SU-DHL-6 (cell line): ENCODE measurements at regions not wholly inside any gene's neighbourhood (a gene's known extent, or its start where the extent isn't known, plus 50 kb on each side); places are given as distances from the start of the nearest gene placed in this dataset.
"Not testable (repeated sequence)": the region's sequence is repeated elsewhere in the genome, so short reads cannot be mapped to it uniquely, and the experiment has no call there.

Experiments used
- H2AFZ ChIP-seq: fragments of 200-600 bp; sonication (generic); 2 replicates; pipeline ENCODE4 v1.6.1; 2014; ENCODE audit warnings: low read depth, mild to moderate bottlenecking, moderate library complexity, mixed read lengths, antibody characterized with exemption, low read length; ENCODE audit not compliant: severe bottlenecking
- H3F3A ChIP-seq: fragments of 200-600 bp; shearing (Covaris generic); 2 replicates; pipeline ENCODE4 v1.6.0; 2016; ENCODE audit warnings: antibody characterized with exemption, mild to moderate bottlenecking; ENCODE audit not compliant: insufficient read depth
- H3K27ac ChIP-seq: fragments of 200-600 bp; sonication (generic); 2 replicates; pipeline ENCODE4 v1.5.1; 2016; ENCODE audit warnings: low read depth, mild to moderate bottlenecking, low read length, moderate library complexity, mixed read lengths
- H3K27me3 ChIP-seq: fragments of 200-600 bp; sonication (generic), shearing (Covaris generic); 2 replicates; pipeline ENCODE4 v1.6.0; 2014; ENCODE audit warnings: mild to moderate bottlenecking, low read length
- H3K36me3 ChIP-seq: fragments of 200-600 bp; sonication (generic); 2 replicates; pipeline ENCODE4 v1.6.1; 2014; ENCODE audit warnings: mild to moderate bottlenecking, low read length, mixed read lengths
- H3K4me2 ChIP-seq: fragments of 300-600, 200-600 bp; shearing (Covaris generic), sonication (generic); 2 replicates; pipeline ENCODE4 v1.6.0; 2014; ENCODE audit warnings: low read length, low read depth, mild to moderate bottlenecking; ENCODE audit not compliant: poor library complexity, severe bottlenecking
- H3K4me3 ChIP-seq: fragments of 200-600 bp; sonication (generic); 2 replicates; pipeline ENCODE4 v1.5.1; 2014; ENCODE audit warnings: antibody characterized with exemption, low read length, mild to moderate bottlenecking, mixed read lengths; ENCODE audit not compliant: insufficient read depth, poor library complexity, severe bottlenecking
- H3K79me2 ChIP-seq: fragments of 200-600 bp; sonication (generic); 2 replicates; pipeline ENCODE4 v1.6.1; 2014; ENCODE audit warnings: mild to moderate bottlenecking, low read length, moderate library complexity; ENCODE audit not compliant: insufficient read depth
- H3K9ac ChIP-seq: fragments of 200-600 bp; sonication (generic); 2 replicates; pipeline ENCODE4 v1.7.0; 2014; ENCODE audit warnings: mild to moderate bottlenecking, low read length
- H3K9me2 ChIP-seq: fragments of 200-600 bp; sonication (generic); replicated peaks from 2 replicates; pipeline ENCODE4 v1.6.1; 2014; ENCODE audit warnings: low read length; ENCODE audit not compliant: insufficient read depth
- H3K9me3 ChIP-seq: fragments of 200-600 bp; sonication (generic); 2 replicates; pipeline ENCODE4 v1.6.1; 2014; ENCODE audit warnings: low read length, mixed read lengths; ENCODE audit not compliant: insufficient read depth
- H4K20me1 ChIP-seq: fragments of 200-600 bp; sonication (generic); 2 replicates; pipeline ENCODE4 v1.6.1; 2014; ENCODE audit warnings: low read depth, mild to moderate bottlenecking, antibody characterized with exemption, low read length, moderate library complexity, mixed read lengths
- EZH2phosphoT487 ChIP-seq: fragments of 200-600 bp; sonication (generic), shearing (Covaris generic); conservative IDR thresholded peaks from 2 replicates; pipeline ENCODE4 v1.6.1; 2018; ENCODE audit warnings: mild to moderate bottlenecking, antibody characterized with exemption, low read length, moderate library complexity, mixed read lengths
- TF ChIP-seq, protein P1 (sequence below): fragments of 200-600 bp; sonication (generic); IDR thresholded peaks from one replicate; pipeline ENCODE4 v1.5.1; 2017; ENCODE audit warnings: antibody characterized with exemption, mild to moderate bottlenecking, low read length, moderate library complexity; ENCODE audit not compliant: insufficient read depth, poor library complexity, severe bottlenecking

DNA sequence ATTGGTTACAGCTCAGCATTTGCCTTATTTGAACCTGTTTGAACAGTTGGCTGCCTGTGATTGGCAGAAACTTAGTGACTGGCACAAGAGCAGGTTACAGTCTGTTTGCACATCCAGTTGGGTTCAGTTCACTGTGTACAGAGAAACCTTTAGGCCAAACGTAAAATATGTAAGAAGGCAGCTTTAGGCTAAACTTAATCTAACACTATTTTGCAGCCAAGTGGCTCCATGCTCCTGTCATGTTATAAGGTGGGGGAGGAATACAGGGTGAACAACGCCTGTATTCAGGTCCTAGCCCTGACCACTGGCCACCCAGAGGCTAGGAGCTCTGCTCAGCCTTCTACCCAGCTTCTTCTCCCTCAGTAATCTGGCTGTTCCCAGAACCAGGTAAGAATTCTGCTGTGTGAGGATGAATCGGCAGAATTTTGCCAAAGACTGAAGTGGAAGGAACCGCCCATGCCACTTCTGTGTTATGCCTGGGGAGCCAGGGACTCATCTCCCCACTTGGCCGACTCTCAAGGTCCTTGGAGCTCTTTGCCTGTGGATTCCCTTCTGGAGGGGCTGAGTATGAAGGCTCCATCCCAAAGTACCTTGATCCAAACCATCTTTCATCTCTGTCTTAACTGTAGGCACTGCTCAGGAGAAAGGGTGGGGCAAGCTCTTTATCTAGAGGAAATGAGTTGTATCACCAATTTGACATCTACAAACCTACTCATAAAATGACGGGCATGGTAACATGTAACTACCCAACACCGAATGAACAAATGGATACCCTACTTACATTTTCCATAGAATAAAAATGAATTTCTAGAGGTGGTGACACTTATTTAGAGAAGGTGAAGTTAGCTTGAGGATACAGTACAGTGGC, 164.4 kb upstream of the NAMPT start:
- Histone ChIP-seq H3K27me3 (no peaks in the 10 kb centered on the region), H3K9ac (no peak overlapping the region), H3K9me2 (no peaks in the 10 kb centered on the region), H3K4me2 (no peak overlapping the region), H3K27ac (no peak overlapping the region), H3K79me2 (no peaks in the 10 kb centered on the region), H3K36me3 (0 out of 2 replicates have a peak, but pooled peaks cover 6% of the 10 kb centered on the region), H3K9me3 (peaks cover 31% of the 10 kb centered on the region; the same call in 1 of the 2 replicates), H2AFZ (no peak overlapping the region), H3F3A (no peaks in the 10 kb centered on the region), H3K4me3 (no peak overlapping the region), H4K20me1 (no peaks in the 10 kb centered on the region)
- no peak for TF ChIP-seq EZH2phosphoT487
- TF ChIP-seq, protein P1, sequence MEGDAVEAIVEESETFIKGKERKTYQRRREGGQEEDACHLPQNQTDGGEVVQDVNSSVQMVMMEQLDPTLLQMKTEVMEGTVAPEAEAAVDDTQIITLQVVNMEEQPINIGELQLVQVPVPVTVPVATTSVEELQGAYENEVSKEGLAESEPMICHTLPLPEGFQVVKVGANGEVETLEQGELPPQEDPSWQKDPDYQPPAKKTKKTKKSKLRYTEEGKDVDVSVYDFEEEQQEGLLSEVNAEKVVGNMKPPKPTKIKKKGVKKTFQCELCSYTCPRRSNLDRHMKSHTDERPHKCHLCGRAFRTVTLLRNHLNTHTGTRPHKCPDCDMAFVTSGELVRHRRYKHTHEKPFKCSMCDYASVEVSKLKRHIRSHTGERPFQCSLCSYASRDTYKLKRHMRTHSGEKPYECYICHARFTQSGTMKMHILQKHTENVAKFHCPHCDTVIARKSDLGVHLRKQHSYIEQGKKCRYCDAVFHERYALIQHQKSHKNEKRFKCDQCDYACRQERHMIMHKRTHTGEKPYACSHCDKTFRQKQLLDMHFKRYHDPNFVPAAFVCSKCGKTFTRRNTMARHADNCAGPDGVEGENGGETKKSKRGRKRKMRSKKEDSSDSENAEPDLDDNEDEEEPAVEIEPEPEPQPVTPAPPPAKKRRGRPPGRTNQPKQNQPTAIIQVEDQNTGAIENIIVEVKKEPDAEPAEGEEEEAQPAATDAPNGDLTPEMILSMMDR = no peak

- Histone ChIP-seq H3K79me2 (no peaks in the 10 kb centered on the region), H3K27me3 (no peaks in the 10 kb centered on the region), H3K36me3 (0 out of 2 replicates have a peak, but pooled peaks cover 6% of the 10 kb centered on the region), H4K20me1 (no peaks in the 10 kb centered on the region), H2AFZ (no peak overlapping the region), H3K9ac (no peak overlapping the region), H3K4me3 (no peak overlapping the region), H3F3A (no peaks in the 10 kb centered on the region), H3K9me3 (peaks cover 29% of the 10 kb centered on the region; the same call in 1 of the 2 replicates), H3K27ac (no peak overlapping the region), H3K4me2 (no peak overlapping the region), H3K9me2 (no peaks in the 10 kb centered on the region; the same call in 1 of the 2 replicates)
- TF ChIP-seq, protein P1 = no peak
- no peak for TF ChIP-seq EZH2phosphoT487
Observed at GRCh38 chr7:106448346-106448991, 163.7 kb upstream of the NAMPT start.

DNA sequence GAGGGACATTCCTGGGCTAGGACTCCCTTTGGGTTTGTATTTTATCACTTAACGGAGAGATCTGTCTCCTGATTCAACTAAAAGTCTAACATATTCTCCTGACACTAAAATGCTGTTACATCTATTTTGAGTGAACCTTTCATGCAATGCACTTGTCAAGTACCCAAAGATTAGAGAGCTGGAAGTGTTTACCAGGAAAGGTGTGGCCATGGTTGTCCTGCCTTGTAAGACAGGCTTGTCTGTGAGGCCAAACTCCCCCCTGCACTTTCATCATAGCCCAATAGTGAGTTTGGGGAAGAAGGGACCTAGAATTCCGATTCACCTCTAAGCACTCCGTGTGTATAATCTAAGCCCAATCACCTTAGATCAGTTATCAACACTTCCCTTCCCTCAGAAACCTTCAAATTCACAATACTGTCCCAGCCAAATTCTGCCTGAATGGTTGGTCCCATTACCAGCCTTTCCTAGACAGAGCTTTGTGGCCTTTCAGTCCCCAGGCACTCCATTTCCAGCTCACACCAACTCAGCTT, 162.6 kb upstream of the NAMPT start:
- Histone ChIP-seq H3K79me2 (no peaks in the 10 kb centered on the region), H3K27ac (no peak overlapping the region), H3K9me3 (peaks cover 20% of the 10 kb centered on the region; the same call in 1 of the 2 replicates), H3K36me3 (no peaks in the 10 kb centered on the region), H3F3A (no peaks in the 10 kb centered on the region), H2AFZ (no peak overlapping the region), H3K9me2 (no peaks in the 10 kb centered on the region; the same call in 1 of the 2 replicates), H3K9ac (no peak overlapping the region), H4K20me1 (no peaks in the 10 kb centered on the region), H3K4me2 (no peak overlapping the region), H3K27me3 (no peaks in the 10 kb centered on the region), H3K4me3 (no peak overlapping the region)
- TF ChIP-seq, protein P1 = no peak
- no peak for TF ChIP-seq EZH2phosphoT487

GRCh38 chr7:106445366-106445765, 160.6 kb upstream of the NAMPT start:
- H3K9me3 ChIP-seq, H4K20me1 ChIP-seq, H3K79me2 ChIP-seq, H3K9me2 ChIP-seq, H3F3A ChIP-seq, H3K9ac ChIP-seq, H3K4me3 ChIP-seq, H3K36me3 ChIP-seq, H2AFZ ChIP-seq, H3K27ac ChIP-seq, H3K4me2 ChIP-seq, H3K27me3 ChIP-seq: not testable (repeated sequence)
